Glomerular endothelial cell (primary cell): ENCODE measurements at regions not wholly inside any gene's neighbourhood (a gene's known extent, or its start where the extent isn't known, plus 50 kb on each side); places are given as distances from the start of the nearest gene placed in this dataset.

Experiments
- DNase-seq: peaks from one replicate; pipeline ENCODE4 v3.0.0-alpha.2; 2011; ENCODE audit warnings: low read depth, low spot score; ENCODE audit errors: extremely low read depth

- no peak for DNase-seq
Observed at GRCh38 chr5:68447136-68447929, 231.8 kb downstream of the PIK3R1 start.

DNA sequence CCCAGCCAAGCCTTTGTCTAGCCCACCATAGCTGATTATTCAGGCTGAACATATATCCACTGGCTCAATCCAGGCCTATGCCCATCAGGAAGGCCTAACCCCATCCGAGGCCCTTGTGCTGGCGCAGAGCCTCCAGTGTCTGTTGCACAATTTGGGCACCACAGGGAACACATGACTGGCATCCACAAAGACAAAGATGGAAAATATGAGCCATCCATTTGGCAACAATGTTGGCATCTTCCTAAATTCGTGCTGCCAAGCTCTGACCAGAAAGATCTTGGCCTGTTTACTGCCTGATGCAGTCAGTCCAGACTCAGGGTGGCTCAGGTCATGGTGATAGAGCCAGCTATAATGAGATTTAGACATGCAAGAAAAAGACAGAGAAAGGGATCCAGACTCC, 233.8 kb downstream of the PIK3R1 start:
- DNase-seq: no peak

GRCh38 chr5:68450245-68450852, 234.8 kb downstream of the PIK3R1 start:
- no peak for DNase-seq

GRCh38 chr5:68452286-68452685, 236.7 kb downstream of the PIK3R1 start:
- no peak for DNase-seq

DNA sequence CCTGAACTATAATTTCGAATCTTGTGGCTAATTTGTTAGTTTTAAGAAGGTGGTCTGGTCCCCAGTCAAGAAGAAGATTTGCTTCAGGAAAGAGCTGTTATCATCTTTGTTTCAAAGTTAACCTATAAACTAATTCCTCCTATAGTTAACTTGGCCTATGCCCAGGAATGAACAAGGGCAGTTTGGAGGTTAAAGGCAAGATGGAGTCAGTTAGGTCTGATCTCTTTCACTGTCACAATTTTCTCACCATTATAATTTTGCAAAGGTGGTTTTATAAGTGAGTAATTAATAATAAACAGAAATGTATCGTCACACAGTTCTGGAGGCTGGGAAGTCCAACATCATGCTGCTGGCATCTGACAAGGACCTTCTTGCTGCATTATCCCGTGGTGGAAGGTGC, 238.6 kb downstream of the PIK3R1 start:
- DNase-seq: no peak

DNA sequence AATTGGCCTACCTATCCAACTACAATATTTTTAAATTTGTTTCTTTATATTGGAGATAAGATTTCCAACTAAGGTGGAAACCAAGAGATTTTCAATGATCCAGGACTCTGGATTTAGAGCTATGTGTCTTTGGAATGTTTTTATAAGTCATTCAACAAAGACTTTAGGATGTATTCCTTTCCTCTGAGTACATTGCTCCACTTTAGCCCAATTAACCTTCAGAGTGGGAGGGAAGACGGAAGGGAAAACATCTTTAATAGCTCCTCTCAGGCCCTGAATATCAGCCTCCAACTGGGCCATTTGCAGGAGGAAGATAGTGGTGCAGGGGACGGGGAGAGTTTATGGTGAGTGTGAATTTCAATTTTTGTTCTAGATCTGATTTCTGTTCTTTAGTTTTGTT, 239.2 kb downstream of the PIK3R1 start:
- no peak for DNase-seq

DNA sequence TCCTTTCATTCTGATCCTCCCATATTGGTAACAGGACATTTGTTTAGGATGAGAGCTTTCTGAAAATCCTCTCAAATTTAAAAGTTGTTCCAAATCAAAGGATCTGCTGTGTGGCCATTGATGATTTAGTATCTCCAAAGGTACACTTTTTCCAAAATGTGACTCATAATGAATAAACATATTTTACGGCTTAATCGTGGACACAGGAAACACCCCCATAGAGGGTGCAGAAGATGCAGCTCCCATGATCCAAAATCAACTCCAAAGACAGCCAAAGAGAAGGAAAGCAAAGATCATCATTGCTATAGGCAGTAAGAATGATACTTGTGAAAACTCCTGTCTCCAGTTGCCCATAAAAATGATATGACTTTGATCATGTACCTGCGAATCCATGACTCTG, 239.7 kb downstream of the PIK3R1 start:
- DNase-seq: no peak

DNA sequence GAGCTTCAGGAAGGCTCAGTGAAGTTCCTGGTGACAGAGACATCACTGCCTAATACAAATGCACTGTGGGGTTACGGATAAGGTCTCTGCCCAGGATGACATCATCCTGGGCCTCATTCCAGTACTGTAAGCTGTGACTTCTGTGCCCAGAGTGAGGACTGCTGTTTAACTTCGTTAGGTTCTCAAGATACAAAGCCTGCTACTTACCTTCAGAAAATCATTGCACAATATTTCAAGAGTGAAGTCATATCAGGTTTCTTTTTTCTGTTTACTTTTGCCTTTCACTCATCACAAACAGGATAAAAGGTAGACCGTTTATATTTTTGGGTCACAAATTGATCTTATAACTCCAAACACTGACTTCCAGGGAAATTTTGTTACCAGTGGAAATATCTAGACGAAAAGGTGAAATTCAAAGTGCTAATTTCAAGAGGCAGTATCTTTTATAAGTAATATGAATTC, 241.2 kb downstream of the PIK3R1 start:
- DNase-seq: no peak

DNA sequence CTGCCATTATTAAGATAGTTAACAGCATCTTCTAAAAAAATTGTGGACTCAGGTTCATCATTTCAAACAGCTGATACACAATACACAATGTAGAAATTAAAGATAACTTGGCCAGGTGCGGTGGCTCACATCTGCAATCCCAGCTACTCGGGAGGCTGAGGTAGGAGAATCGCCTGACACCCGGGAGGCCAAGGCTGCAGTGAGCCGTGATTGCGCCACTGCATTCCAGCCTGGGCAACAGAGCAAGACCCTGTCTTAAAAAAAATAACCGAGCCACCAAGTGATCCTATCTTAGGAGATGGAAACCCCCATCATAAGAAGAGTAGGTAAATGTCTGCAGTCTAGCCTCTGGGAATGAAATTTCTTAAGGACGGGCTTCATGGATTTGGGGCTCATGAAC, 241.7 kb downstream of the PIK3R1 start:
- no peak for DNase-seq

GRCh38 chr5:68458416-68459021, 243.0 kb downstream of the PIK3R1 start:
- DNase-seq: no peak

GRCh38 chr5:68459093-68459809, 243.7 kb downstream of the PIK3R1 start:
- DNase-seq: no peak

DNA sequence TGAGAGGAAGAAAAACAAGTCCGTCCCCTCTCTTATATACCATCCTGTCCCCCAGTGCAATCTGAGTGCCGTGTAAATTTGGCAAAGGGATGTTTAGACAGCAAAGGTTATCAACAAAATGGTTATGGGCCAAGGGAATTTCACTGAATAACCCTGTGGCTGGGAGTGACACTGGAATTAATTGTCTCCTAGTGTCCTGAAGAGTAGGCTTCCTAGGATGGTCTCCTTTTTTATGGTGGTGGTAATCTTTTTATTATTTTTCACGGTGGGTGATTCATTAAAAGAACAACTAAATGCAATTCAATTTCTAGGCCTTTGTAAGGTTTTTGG, 244.2 kb downstream of the PIK3R1 start:
- no peak for DNase-seq

DNA sequence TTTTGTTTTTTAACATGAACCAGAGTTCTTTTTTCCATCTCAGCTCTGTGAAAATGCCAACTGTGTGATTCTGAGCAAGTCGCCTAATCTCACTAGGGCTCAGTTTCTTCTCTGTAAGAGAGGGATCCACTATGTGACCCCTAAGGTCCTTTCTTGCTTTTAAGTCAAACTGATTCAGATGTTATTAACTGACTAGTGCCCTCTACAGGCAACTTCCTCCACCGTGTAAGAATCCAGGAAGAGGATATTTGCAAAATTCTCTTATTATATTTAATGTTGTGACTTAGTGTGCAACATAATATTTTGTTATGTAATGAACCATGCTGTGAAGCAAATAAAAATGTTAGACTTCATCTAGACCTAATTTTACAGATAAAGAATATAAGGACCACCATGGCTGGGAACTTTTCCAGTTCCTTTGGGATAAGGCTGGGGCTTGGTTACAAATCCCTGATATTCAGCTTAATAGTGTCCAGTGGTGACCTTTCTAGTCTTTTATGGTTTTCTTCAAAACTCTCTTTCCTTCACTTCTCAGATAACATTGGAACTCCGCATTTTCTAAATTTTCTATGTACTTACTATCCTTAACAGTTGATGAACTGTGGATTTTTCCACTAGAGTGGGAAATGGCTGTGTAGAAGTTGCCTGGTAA, 244.7 kb downstream of the PIK3R1 start:
- peak; percentile 45 for DNase-seq

DNA sequence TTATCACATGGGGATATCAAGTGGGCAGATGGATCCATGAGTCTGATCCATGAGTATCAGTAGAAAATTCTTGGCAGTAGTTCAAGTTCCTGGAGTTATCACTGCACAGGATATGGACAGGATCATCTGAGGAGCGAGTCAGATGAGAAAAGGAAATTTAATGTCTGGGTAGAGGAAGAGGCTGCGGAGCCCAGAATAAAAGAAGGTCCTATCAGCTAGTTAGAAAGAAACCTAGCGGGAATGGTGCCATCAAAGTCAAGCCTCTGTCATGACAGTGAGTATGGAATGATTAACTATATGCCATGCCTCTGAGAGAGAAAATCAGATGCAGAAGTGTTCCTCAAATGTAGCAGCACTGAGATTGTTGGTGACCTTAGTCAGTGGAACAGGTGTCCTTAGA, 248.1 kb downstream of the PIK3R1 start:
- DNase-seq: no peak

GRCh38 chr5:68464424-68464823, 248.9 kb downstream of the PIK3R1 start:
- DNase-seq: no peak

DNA sequence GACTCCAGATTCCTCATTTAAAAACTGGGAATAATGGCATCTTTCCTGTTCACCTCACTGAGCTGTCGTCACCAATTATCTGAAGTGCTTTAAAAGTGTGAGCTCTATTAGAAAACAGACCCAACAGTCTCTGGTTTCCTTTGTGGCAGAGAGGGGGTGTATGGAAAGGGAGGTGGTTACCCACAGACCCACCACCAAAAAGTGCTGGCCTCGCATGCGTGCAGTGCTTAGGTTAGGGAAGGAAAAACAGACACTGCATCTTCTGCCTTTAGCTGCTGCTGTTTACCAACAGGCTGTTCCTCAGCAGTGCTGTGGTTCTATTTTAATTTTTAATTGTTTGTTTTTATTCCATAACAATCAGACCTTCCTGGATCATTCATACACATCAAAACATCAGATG, 249.6 kb downstream of the PIK3R1 start:
- no peak for DNase-seq

DNA sequence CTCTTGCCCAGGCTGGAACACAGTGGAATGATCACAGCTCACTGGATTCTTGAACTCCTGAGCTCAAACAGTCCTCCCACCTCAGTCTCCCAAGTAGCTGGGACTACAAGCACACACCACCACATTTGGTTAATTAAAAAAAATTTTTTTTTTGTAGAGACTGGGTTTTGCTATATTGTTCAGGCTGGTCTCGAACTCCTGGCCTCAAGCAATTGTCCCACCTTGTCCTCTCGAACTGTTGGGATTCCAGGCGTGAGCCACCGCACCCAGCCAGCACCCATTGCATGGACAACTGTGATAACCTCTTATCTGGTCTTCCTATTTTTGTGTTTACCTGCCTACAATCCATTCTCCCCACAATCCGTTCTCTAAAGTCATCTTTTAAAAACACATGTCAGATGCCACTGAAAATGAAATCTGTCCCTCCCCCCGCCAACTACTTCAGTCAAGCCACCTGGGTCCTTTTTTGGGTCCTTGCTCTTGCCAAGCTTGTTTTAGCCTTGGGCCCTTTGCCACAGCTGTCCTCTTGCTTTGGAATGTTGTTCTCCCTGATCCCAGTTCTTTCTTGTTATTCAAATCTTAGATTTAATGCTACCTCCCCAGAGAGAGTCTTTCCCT, 250.5 kb downstream of the PIK3R1 start:
- no peak for DNase-seq

DNA sequence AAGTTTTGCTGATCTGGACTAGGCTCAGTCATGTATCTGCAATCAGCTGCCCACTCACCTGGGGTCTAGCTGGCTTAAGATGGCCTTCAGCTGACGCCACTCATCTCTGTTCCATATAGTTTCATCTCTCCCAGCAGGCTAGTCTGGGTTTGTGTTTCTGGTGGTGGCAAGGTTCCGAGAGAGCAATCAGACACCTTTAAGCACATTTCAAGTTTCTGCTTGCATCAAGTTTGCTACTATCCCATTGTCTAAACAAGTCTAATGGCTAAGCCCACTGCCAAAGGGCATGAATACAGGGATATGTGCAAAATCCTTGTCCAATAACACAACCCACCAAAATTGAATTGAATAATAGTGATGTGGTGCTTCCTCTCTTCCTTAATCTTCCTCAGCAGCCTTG, 251.7 kb downstream of the PIK3R1 start:
- DNase-seq: no peak

GRCh38 chr5:68467794-68468193, 252.2 kb downstream of the PIK3R1 start:
- no peak for DNase-seq

DNA sequence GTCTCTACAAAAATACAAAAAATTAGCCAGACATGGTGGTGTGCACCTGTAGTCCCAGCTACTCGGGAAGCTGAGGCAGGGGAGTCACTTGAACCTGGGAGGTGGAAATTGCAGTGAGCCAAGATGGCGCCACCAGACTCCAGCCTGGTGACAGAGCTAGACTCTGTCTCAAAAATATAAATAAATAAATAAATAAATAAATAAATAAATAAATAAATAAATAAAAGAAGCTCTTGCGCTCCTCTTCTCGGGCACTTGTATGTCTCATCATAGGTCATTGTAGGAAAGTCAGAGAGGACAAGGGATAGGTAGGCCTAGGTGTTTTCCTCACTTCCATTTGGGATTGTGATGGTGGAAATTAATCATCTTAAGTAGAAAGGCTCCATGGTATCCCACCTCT, 252.8 kb downstream of the PIK3R1 start:
- DNase-seq: no peak
